Activated CD4-positive, alpha-beta T cell treated with anti-CD3 and anti-CD28 coated beads, Interleukin-2, amount 50 U/mL, for 16 hours (primary cell): ENCODE measurements at regions not wholly inside any gene's neighbourhood (a gene's known extent, or its start where the extent isn't known, plus 50 kb on each side); places are given as distances from the start of the nearest gene placed in this dataset.

ENCODE experiments used
- DNase-seq: peaks from one replicate; pipeline ENCODE4 v3.0.0-alpha.2; 2020

DNA sequence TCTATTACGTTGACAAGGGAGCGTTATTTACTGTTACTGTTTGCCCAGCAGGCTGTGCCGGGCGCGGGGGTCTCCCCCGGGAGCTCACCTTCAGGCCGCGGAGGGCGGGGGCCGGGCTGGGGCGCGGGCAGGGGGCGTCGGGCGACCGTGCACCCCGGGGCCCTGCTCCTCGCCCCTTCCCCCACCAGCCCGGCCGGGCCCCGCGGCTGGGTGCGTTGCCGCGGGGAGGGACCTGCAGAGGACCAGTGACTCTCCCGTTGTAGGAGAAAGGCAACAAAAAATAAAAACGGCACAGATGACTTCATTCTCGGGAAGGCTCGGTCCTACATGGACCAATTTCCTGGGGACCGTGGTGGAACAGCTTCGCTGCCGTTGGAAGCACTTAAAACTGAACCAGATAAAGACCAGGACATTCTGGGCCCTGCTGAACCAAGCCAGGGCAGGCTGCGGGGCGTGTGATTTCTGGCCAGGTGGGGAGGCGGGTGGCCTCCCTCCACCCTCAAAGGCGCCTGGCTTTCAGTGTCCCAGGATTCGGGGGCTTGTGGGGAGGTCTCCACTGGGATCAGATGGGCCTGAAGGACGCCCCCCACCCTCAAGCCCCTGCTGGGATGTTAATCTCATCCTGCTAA lies 57.4 kb downstream of the IGLL1 start:
- no peak for DNase-seq

DNA sequence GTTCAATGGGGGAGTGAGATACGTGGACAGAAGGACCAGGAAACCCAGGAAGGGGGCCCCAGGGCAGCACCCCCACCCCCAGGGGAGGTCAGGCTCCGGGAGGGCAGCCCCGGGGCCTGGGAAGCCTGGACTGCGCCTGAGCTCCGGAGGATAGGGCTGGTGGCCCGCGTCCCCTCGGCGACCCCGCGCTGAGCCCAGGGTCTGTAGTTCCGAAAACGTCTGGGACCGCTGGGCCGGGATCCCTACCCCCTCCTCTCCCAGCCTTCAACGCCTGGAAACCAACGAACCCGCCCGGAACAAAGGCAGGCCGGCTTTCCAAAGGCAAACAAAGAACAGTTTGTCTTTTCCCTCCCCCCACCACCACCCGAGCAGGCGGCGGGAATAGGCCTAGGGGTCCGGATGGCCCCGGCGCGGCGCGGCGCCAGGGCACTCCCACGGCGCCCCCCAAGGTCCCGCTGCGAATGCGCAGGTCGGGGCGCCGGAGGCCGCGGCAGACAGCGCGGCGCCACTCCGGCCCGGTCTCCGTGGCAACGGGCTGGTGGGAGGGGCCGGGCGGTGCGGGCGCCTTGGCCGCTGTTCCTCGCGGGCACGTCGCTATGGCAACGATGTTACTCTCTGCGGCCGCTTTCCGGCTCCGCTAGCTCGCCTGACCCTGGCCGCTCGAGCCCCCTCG lies 58.5 kb downstream of the IGLL1 start:
- peak; percentile 76 for DNase-seq

- DNase-seq = no peak
These were observed 59.1 kb downstream of the IGLL1 start for GRCh38 chr22:23520863-23521440.

GRCh38 chr22:23519442-23520157 lies 60.5 kb downstream of the IGLL1 start:
- no peak for DNase-seq

GRCh38 chr22:23518376-23519187 lies 61.5 kb downstream of the IGLL1 start:
- DNase-seq = no peak

GRCh38 chr22:23517804-23518375 lies 62.2 kb downstream of the IGLL1 start:
- no peak for DNase-seq

- DNase-seq = no peak
These were observed 63.8 kb downstream of the IGLL1 start for GRCh38 chr22:23516304-23516703.

DNA sequence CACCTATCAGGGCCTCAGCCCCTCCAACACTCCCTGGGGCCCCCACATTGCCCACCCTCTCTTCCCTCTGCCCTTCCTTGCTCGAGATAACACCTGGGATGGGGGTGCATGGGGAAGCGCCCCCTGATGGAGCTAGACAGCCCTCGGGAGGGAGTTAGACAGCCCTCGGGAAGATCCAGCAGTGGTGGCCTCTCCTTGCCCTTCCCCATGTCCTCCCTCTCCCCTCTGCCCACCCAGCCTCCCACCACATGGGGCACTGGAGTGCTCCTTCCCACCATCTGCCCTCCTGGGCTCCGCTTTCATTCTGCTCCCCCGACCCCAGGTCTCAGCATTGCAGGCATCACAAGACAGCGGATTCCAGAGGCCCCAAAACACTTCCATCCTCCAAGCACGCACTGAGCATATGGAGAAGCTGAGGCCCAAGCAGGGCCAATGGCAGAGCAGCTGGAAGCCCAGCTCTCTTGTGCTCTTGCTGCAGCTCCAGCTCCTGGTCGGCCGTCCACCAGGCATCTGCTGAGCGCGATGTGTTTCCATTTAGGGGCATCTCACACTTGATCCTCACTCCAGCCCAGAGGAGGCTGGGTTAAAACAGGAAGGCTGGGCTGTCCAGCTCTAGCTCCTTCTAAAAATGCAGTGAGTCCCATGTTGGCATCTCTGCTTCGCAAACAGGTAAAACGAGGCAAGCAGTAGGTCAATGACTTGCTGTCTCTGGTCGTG lies 65.6 kb downstream of the IGLL1 start:
- DNase-seq = no peak

DNA sequence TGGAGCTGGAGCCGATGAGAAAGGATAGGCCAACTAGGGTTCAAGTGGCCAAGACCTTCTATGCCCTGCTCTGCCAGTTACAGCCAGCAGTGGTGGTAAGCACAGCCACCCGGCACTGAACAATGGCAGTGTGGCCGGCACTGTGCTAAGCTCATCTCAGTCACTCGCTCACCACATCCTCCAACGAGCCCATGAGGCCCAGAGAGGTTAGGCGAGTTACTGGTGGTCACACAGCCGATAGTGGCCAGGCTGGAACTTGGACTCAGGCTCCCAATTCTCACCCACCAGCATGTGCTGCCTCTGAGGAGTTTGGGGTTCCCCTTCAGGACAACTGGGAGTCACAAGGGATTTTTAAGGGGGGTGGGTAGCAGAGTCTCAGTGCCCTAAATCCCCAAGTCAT lies 66.4 kb downstream of the IGLL1 start:
- no peak for DNase-seq

DNA sequence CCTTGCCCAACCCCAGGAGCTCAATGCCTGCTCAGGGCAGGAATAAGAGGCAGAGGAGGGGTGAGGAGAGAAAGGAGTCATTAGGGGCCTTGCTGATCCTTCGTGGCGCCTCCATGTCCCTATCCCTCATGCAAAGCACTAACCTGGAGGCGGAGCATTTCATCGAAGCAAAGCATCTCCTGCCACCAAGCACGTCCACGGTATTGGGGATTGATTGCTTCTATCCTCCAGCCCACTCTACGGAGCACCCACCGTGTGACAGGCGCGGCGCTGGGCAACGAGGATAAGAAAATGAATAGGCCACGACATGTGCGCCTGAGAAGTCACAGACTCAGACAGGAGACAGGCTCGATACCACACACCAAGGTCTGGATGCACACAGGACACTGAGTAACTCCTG lies 67.0 kb downstream of the IGLL1 start:
- DNase-seq = no peak

DNA sequence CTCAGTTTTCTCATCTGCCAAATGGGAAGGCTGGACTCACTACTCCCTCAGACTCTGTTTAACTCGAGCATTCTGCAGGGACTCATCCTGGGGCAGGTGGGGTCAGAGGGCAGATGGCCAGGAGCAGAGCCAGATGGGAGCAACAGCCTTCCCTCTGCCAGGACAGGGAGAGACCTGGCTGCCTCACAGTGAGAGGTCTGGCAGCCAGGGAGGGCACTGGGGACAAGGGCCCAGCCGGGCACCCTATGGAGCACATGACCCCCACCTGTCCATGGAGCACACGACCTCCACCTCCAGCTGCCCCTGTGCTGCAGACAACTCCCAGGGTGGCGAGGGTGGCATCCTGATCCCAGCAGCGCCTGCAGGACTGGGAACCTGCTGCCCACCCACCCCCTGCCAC lies 67.4 kb downstream of the IGLL1 start:
- no peak for DNase-seq

DNA sequence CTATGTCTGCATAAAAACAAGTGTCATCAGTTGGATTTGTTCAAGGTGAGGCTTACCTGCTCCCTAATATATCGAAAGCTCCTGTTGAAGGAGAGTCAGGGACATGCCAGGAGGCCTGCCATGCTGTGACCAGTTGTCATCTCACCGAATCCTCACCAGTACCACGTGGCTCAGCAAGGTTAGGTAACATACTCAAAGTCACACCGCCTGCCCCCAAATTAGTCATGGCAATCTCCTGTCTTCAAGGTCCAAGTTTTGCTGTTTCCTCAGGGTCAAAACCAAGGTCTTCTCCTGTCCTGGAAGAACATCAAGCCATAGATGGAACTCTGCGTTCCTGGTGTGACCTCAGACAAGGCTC lies 67.8 kb downstream of the IGLL1 start:
- no peak for DNase-seq

- no peak for DNase-seq
These were observed 68.3 kb downstream of the IGLL1 start for GRCh38 chr22:23511627-23512347.

- no peak for DNase-seq
These were observed 70.4 kb downstream of the IGLL1 start for GRCh38 chr22:23509571-23510302.

- no peak for DNase-seq
These were observed 75.6 kb downstream of the IGLL1 start for GRCh38 chr22:23504516-23504915.

DNA sequence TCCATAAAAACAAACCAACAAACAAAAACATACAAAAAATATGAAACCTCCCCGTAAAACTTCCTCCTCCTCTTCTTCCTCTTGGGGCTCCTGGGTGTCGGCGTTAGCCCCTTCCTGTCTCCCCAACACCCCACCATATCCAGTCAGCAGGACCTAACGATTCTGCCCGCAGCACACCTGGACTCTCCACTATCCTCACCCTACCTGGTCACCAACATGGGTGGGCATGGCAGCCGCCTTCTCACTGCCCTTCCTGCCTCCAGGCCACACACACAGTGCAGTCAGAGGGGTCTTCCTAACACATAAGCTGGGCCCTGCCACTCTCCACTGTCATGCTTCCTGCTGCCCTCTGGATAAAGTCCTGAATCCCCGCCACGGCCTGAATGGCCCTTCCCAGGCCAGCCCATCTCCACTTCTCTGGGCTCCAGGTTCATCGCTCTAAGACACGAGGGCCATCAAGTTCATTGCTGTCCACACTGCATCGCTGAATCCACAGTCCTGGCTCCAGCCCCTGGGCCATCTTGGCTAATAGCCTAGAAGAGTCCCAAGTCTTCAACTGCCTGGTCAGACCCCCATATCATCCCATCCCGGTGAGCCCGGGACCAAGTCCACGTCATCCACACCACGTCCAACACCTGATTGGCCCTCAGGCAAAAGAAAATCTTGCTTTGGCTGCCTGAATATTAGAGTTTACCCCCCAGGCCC lies 76.2 kb downstream of the IGLL1 start:
- DNase-seq = no peak

- DNase-seq = no peak
These were observed 76.9 kb downstream of the IGLL1 start for GRCh38 chr22:23503142-23503541.

- DNase-seq = no peak
These were observed 78.4 kb downstream of the IGLL1 start for GRCh38 chr22:23501708-23502107.

DNA sequence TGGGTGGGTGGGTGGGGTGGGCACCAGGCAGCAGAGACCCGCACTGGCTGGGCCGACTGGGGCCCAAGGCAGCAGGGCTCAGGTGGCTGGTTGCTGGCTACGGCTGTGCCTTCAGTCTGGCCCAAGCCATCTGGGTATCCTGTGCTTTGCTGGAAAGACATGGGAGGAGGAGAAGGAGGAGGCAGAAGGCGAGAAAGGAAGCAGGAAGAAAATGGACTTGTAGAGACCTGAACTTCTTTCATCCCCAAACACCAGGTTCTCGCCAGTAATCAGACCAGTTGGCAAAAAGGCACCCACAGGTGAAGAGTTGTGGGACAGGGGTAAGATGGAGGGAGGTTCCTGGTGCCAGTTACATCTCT lies 78.8 kb downstream of the IGLL1 start:
- DNase-seq = no peak
